Activated CD4-positive, alpha-beta T cell treated with anti-CD3 and anti-CD28 coated beads, Interleukin-2, amount 50 U/mL, for 16 hours (primary cell): ENCODE measurements at regions not wholly inside any gene's neighbourhood (a gene's known extent, or its start where the extent isn't known, plus 50 kb on each side); places are given as distances from the start of the nearest gene placed in this dataset.
"Not testable (repeated sequence)": the region's sequence is repeated elsewhere in the genome, so short reads cannot be mapped to it uniquely, and the experiment has no call there.

Source experiments
- DNase-seq: peaks from one replicate; pipeline ENCODE4 v3.0.0-alpha.2; 2020

- DNase-seq: no peak
Measured at GRCh38 chr21:21860888-21861287, 862.7 kb downstream of the NCAM2 start.

- DNase-seq: no peak
Measured at GRCh38 chr21:21864321-21864840, 866.2 kb downstream of the NCAM2 start.

- no peak for DNase-seq
Measured at GRCh38 chr21:21897275-21897883, 899.2 kb downstream of the NCAM2 start.

GRCh38 chr21:21898801-21899200, 900.6 kb downstream of the NCAM2 start:
- no peak for DNase-seq

GRCh38 chr21:21902416-21902815, 904.2 kb downstream of the NCAM2 start:
- not testable (repeated sequence) for DNase-seq

GRCh38 chr21:21907271-21907670, 909.1 kb downstream of the NCAM2 start:
- DNase-seq: no peak

GRCh38 chr21:21915816-21916215, 917.6 kb downstream of the NCAM2 start:
- DNase-seq: no peak

GRCh38 chr21:21921410-21922232, 923.4 kb downstream of the NCAM2 start:
- DNase-seq: peak; percentile 3

GRCh38 chr21:21929226-21929625, 931.0 kb downstream of the NCAM2 start:
- DNase-seq: no peak

GRCh38 chr21:21929789-21930188, 931.6 kb downstream of the NCAM2 start:
- no peak for DNase-seq

GRCh38 chr21:21952566-21952965, 954.4 kb downstream of the NCAM2 start:
- no peak for DNase-seq

- no peak for DNase-seq
Measured at GRCh38 chr21:21955204-21955603, 957.0 kb downstream of the NCAM2 start.

- DNase-seq: no peak
Measured at GRCh38 chr21:21957490-21957889, 959.3 kb downstream of the NCAM2 start.

- DNase-seq: no peak
Measured at GRCh38 chr21:21963911-21964310, 965.7 kb downstream of the NCAM2 start.

GRCh38 chr21:21968810-21969209, 970.6 kb downstream of the NCAM2 start:
- no peak for DNase-seq

GRCh38 chr21:21969211-21969610, 971.0 kb downstream of the NCAM2 start:
- DNase-seq: no peak

- DNase-seq: no peak
Measured at GRCh38 chr21:21971384-21971783, 973.2 kb downstream of the NCAM2 start.

- DNase-seq: no peak
Measured at GRCh38 chr21:21973806-21974205, 975.6 kb downstream of the NCAM2 start.

GRCh38 chr21:21996891-21997290, 998.7 kb downstream of the NCAM2 start:
- DNase-seq: no peak

- DNase-seq: no peak
Measured at GRCh38 chr21:21997390-21998333, 999.5 kb downstream of the NCAM2 start.

GRCh38 chr21:22019766-22020165, 1021.6 kb downstream of the NCAM2 start:
- no peak for DNase-seq

- no peak for DNase-seq
Measured at GRCh38 chr21:22020221-22020620, 1022.0 kb downstream of the NCAM2 start.

GRCh38 chr21:22023896-22024295, 1025.7 kb downstream of the NCAM2 start:
- DNase-seq: not testable (repeated sequence)
